A204.1 (cell line): ENCODE measurements at regions not wholly inside any gene's neighbourhood (a gene's known extent, or its start where the extent isn't known, plus 50 kb on each side); places are given as distances from the start of the nearest gene placed in this dataset.
"Not testable (repeated sequence)": the region's sequence is repeated elsewhere in the genome, so short reads cannot be mapped to it uniquely, and the experiment has no call there.

Experiments
- FAIRE-seq: peaks from 2 replicates; lab custom pipeline; 2012; peaks lifted over from hg19 to GRCh38; lab: Jason Lieb, UNC

DNA sequence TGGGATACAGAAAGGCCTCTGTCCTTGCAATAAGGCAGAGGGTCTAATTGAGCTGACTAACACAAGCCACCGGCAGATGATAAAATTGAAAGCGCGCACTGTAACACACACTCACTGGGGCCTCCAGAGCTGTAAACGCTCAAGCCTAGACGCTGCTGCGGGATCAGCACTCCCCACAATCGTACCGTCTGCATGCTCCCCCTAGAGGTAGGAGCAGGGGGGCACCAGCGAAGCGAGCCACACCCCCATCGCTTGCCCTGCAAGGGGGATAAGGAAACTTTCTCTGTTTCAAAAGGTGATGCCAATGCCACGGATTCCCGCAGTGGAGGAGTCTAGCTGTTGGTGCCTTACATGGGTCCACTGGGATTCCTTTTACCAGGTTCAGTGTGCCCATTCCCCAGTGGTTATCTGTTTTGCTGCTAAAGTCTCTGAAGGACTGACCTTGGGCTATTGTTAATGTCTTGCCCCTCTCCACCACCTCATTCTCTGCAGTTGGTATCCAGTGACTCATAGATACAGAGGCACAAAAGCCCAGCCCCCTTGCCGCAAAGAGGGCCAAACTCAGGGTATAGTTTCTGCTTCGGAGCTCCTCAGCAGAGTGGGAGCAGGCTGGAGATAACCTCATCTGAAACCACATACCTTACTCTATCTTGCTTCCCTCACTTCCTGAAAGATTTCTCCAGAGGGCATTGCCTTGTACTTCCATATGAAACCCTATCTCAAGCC, 139.3 kb upstream of the KBTBD8 start:
- no peak for FAIRE-seq

GRCh38 chr3:66860771-66861170, 137.3 kb upstream of the KBTBD8 start:
- no peak for FAIRE-seq

GRCh38 chr3:66863205-66864111, 134.6 kb upstream of the KBTBD8 start:
- no peak for FAIRE-seq

- FAIRE-seq, result no peak
Observed at GRCh38 chr3:66884659-66885058, 113.4 kb upstream of the KBTBD8 start.

GRCh38 chr3:66885326-66886000, 112.6 kb upstream of the KBTBD8 start:
- FAIRE-seq, result no peak

GRCh38 chr3:66889750-66890494, 108.2 kb upstream of the KBTBD8 start:
- no peak for FAIRE-seq

DNA sequence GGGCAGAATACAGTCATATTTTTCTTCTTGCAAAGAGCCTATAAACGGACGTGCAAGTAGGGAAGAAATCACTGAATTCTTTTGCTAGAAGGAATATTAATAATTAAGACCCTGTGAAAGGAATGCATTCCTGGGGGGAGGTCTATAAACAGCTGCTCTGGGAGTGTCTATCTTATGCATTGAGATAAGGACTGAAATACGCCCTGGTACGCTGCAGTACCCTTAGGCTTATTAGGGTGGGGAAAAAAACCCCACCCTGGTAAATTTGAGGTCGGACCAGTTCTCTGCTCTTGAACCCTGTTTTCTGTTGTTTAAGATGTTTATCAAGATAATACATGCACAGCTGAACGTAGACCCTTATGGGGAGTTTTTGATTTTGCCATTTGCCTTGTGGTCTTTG, 100.0 kb upstream of the KBTBD8 start:
- no peak for FAIRE-seq

GRCh38 chr3:66904336-66904735, 93.8 kb upstream of the KBTBD8 start:
- no peak for FAIRE-seq

- FAIRE-seq, result no peak
Observed at GRCh38 chr3:66904831-66905493, 93.1 kb upstream of the KBTBD8 start.

DNA sequence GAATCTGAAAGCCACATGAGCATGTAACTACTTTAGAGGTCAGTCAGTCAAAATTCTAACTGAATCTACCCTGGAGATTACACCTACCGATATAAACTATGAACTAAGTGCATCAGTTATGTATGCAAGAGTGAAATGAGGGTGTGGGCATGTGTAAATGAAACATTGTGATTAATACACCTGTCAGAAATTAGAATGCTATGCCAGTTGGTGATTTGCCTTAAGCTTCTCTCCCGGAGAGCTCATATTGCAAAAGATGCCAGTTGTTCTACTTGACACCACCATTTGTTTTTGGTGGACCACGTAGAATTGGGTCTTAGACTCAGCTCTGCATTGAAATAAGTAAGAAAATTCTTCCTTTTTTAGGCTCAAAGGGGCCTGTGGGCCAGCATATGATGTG, 91.0 kb upstream of the KBTBD8 start:
- FAIRE-seq, result no peak

GRCh38 chr3:66910266-66911055, 87.6 kb upstream of the KBTBD8 start:
- no peak for FAIRE-seq

DNA sequence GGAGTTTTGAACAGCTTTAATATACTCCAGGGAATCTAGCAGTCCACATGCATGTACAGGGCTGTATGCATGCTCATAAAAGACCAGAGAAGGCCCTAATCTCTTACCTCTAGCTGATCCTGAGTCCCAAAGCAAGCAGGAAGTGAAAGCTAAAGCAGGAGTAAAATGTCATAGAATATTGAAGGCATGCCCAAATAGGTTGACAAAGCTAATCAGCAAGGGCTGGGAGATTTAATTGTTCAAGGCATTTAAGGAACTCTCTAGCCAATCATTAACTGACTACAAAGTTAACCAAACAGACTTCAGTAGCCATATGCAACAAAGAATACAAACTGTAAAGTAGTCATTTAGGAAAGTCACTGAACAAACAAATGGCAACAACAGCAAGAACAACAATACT, 85.8 kb upstream of the KBTBD8 start:
- no peak for FAIRE-seq

- FAIRE-seq, result no peak
Observed at GRCh38 chr3:66922058-66922457, 76.0 kb upstream of the KBTBD8 start.

- FAIRE-seq, result no peak
Observed at GRCh38 chr3:66923969-66924368, 74.1 kb upstream of the KBTBD8 start.

GRCh38 chr3:66928252-66928651, 69.9 kb upstream of the KBTBD8 start:
- FAIRE-seq, result no peak

DNA sequence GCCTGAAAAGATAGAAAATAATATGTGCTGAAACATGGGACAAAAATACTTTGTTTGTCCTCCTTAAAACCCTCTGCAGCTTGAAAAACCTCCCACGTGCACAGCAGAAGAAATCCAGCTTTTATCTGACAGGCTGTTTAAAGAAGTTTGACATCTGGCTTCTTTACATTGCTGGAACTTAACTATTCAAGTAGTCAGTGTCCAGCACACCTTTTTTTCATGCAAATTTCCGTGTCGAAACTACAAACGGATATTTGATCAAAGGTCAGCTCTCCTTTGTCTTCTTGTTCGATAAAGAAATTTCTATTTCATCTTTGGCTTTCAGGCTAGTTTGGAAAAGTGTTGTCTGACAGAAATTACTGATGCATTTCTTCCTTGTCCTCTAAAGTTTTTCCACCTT, 66.8 kb upstream of the KBTBD8 start:
- no peak for FAIRE-seq

- no peak for FAIRE-seq
Observed at GRCh38 chr3:66931699-66932098, 66.4 kb upstream of the KBTBD8 start.

DNA sequence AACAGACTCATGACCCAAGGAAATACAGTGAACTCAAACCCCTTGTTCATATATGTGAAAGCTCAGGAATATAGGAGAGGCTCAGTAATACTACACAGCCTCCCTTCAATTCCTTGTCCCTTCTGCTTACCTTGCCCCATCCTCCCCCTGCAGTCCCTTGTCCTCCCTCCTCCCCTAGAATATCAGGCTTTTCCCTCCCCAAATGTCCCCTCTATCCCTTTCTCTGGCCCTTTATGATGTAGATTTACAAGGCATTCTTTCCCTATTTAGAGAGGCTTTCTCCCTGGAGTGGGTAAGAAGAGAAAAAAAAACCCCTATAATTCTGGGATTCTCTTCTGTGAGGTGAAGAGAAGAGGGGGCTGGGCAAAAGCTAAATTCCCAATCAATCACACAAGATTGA, 64.9 kb upstream of the KBTBD8 start:
- FAIRE-seq, result no peak

DNA sequence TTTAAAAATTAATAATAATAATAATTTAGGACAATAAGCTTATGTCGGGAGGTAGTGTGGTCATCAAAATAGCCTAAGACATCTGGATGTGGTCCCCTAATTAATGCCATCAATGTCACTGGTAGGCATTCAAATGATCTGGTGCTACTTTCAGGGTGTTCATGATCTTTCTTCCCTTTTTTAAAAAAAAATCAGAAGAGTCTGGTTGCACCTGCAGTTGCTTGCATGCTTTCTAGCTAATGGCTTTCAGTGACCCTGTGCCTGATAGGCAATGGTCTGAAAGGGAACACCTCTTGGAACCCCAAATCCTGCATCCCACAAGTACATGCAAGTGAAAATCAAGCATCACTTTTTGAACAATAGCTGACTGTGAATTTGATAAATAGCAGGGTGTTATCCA, 64.1 kb upstream of the KBTBD8 start:
- FAIRE-seq, result no peak

DNA sequence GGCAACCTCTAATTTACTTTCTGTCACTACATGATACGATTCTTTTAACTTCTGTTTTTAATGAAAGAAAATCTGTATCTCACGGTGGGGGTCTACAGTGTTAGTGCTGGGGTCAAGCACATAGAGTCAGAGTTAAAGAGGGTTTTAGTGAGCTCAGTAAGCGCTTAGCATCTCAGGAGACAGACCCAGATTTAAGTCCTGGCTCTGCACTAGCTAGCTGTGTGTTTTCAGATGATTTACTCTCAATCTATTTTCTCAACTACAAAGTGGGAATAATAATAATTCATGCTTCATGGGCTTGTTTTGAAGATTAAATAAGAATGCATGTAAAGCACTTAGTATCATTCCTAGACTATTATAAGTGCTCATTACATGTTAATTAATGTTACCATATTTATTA, 63.4 kb upstream of the KBTBD8 start:
- FAIRE-seq, result no peak

GRCh38 chr3:66937041-66937440, 61.1 kb upstream of the KBTBD8 start:
- FAIRE-seq, result not testable (repeated sequence)
